Progenitor cell of endocrine pancreas (in vitro differentiated cells): ENCODE measurements at regions not wholly inside any gene's neighbourhood (a gene's known extent, or its start where the extent isn't known, plus 50 kb on each side); places are given as distances from the start of the nearest gene placed in this dataset.
"Not testable (repeated sequence)": the region's sequence is repeated elsewhere in the genome, so short reads cannot be mapped to it uniquely, and the experiment has no call there.

ENCODE experiments used
- DNase-seq: peaks from one replicate; pipeline ENCODE4 v3.0.0; 2021; ENCODE audit warnings: low spot score; ENCODE audit not compliant: unreplicated experiment
- H3K27ac Mint-ChIP-seq: 2 replicates; pipeline ENCODE4 v1.8.0; 2021; ENCODE audit warnings: mild to moderate bottlenecking, moderate library complexity, mixed read lengths
- H3K27me3 Mint-ChIP-seq: 2 replicates; pipeline ENCODE4 v1.8.0; 2021; ENCODE audit warnings: mixed read lengths
- H3K36me3 Mint-ChIP-seq: 2 replicates; pipeline ENCODE4 v1.8.0; 2022; ENCODE audit warnings: mixed read lengths; ENCODE audit not compliant: insufficient read depth
- H3K4me1 Mint-ChIP-seq: 2 replicates; pipeline ENCODE4 v1.8.0; 2021; ENCODE audit warnings: low read depth, mixed read lengths
- H3K4me3 Mint-ChIP-seq: 2 replicates; pipeline ENCODE4 v1.8.0; 2021; ENCODE audit warnings: low read depth, mild to moderate bottlenecking, moderate library complexity, mixed read lengths
- H3K9me3 Mint-ChIP-seq: 2 replicates; pipeline ENCODE4 v1.8.0; 2021; ENCODE audit warnings: low read depth, mixed read lengths
- TF ChIP-seq, protein P1 (sequence below): fragments of 200-600 bp; sonication (generic); IDR thresholded peaks from one replicate; pipeline ENCODE4 v1.5.0; 2021; ENCODE audit warnings: antibody characterized with exemption, mild to moderate bottlenecking; ENCODE audit not compliant: unreplicated experiment

DNA sequence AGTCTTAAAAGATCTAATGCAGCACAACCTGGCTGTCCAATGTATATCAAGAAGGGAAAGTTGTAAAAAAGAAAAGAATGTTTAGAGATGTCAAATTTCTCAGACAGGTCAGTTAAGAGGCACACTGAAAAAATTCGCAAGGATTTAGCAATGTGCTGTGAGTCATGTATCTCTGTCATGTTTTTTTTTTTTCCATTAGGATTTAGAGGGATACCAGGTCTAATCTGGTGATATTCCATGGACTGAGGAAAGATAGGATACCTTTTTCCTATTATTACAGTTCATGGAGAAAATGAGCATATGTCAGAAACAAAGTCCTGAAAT is 815.4 kb upstream of the PCDH10 start:
- Mint-ChIP-seq H3K4me1 (no peaks in the 10 kb centered on the region), H3K4me3 (no peak overlapping the region), H3K27ac (no peak overlapping the region), H3K9me3 (no peaks in the 10 kb centered on the region), H3K27me3 (no peaks in the 10 kb centered on the region), H3K36me3 (no peaks in the 10 kb centered on the region)
- no peak for DNase-seq
- TF ChIP-seq, protein P1, sequence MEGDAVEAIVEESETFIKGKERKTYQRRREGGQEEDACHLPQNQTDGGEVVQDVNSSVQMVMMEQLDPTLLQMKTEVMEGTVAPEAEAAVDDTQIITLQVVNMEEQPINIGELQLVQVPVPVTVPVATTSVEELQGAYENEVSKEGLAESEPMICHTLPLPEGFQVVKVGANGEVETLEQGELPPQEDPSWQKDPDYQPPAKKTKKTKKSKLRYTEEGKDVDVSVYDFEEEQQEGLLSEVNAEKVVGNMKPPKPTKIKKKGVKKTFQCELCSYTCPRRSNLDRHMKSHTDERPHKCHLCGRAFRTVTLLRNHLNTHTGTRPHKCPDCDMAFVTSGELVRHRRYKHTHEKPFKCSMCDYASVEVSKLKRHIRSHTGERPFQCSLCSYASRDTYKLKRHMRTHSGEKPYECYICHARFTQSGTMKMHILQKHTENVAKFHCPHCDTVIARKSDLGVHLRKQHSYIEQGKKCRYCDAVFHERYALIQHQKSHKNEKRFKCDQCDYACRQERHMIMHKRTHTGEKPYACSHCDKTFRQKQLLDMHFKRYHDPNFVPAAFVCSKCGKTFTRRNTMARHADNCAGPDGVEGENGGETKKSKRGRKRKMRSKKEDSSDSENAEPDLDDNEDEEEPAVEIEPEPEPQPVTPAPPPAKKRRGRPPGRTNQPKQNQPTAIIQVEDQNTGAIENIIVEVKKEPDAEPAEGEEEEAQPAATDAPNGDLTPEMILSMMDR, result no peak

DNA sequence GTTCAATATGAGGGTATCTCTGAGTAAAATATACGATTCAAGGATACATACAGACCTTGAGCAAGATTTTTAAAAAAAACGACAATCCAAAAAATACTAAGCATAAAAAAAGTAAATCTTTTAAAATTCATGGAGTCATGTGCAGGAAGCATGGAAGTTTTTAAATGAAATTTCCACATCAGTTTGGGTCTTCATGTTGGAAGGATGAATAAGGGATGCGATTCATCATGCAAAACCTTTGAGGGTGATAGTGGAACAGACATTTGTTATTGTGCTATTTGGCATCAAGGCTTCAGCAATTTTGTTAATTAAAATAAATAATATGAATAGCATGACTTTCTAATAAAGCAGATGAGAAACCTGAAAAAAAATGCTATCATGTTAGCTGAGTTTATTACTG is 815.0 kb upstream of the PCDH10 start:
- no peaks in the 10 kb centered on the region for H3K36me3 Mint-ChIP-seq
- H3K9me3 Mint-ChIP-seq, result no peaks in the 10 kb centered on the region
- no peaks in the 10 kb centered on the region for H3K27me3 Mint-ChIP-seq
- TF ChIP-seq, protein P1, result no peak
- H3K4me1 Mint-ChIP-seq, result no peaks in the 10 kb centered on the region
- H3K27ac Mint-ChIP-seq, result no peak overlapping the region
- no peak overlapping the region for H3K4me3 Mint-ChIP-seq
- no peak for DNase-seq

DNA sequence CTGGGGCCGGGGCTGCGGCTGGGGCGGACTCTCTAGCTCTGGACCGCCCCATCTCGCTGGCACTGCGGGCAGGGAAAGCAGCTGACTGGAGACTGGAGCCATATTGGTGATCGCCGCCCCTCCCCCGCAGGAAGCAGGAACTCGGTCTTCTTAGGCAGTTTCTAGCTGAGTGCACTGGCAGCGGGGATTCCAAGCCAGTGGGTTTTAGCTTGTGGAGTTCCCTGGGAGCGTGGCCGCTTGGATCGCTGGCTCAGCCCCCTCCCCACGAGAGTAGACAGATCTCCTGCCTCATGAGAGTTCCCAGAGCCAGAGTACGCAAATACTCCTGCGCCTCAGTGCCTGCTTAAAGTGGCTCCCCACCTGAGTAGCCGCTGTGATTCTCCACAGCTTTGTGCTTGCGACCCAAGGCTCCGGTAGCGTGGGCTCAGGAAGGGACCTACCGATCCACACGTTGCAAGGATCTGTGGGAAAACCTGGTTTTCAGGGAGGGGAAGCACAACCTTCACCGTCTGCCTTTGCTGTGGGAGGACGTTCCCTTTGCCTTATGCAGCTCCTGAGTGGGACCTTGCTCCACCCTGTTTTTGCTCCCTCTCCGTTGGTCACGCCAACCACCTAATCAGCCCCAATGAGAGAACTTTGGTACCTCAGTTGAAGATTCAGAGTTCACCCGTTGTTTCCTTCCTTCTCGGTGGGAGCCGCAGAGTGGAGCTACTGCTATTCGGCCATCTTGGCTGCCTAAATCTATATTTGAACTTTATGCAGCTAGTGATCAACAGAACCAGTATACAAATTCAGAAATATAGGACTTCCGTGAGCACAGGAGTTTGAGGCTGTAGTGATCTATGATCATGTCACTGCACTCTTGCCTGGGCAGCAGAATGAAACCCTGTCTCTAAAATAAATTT is 803.9 kb upstream of the PCDH10 start:
- Mint-ChIP-seq H3K27ac (no peak overlapping the region), H3K4me1 (no peaks in the 10 kb centered on the region), H3K9me3 (peaks cover 4% of the 10 kb centered on the region), H3K4me3 (no peak overlapping the region), H3K36me3 (no peaks in the 10 kb centered on the region), H3K27me3 (no peaks in the 10 kb centered on the region)
- TF ChIP-seq, protein P1, result no peak
- DNase-seq, result no peak

DNA sequence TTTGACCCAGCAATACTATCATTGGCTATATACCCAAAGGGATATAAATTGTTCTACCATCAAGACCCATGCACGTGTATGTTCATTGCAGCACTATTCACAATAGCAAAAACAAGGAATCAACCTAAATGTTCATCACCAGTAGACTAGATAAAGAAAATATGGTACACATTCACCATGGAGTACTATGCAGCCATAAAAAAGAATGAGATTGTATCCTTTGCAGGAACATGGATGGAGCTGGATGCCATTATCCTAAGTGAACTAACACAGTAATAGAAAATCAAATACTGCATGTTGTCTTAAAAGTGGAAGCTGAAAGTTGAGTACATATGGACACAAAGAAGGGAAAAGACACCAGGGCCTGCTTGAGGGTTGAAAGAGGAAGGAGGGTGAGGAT is 803.1 kb upstream of the PCDH10 start:
- H3K36me3 Mint-ChIP-seq, result no peaks in the 10 kb centered on the region
- no peak overlapping the region for H3K27ac Mint-ChIP-seq
- no peaks in the 10 kb centered on the region for H3K27me3 Mint-ChIP-seq
- TF ChIP-seq, protein P1, result no peak
- DNase-seq, result no peak
- no peak overlapping the region for H3K4me3 Mint-ChIP-seq
- peaks cover 4% of the 10 kb centered on the region for H3K9me3 Mint-ChIP-seq
- H3K4me1 Mint-ChIP-seq, result no peaks in the 10 kb centered on the region

DNA sequence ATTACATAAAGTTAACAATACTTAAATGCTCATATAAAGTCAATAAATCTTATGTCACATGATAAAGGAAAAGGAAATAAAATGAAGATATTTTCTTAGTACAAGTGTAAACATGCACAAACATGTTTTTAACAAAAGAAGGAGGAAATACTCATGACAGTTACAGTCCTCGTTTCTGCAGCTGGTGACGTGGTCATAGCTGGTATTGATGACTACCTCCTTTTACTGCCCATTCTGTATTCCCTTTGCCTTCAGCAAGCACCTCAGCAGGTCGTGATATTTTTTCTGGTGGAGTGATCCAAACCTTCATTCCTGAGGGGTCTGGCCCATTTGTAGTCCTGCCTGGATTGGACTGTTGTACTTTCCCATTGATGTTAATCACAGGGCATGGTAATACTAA is 797.5 kb upstream of the PCDH10 start:
- H3K4me3 Mint-ChIP-seq, H3K4me1 Mint-ChIP-seq, H3K27me3 Mint-ChIP-seq, H3K36me3 Mint-ChIP-seq, H3K27ac Mint-ChIP-seq, DNase-seq: not testable (repeated sequence)
- H3K9me3 Mint-ChIP-seq, result peaks cover 11% of the 10 kb centered on the region

DNA sequence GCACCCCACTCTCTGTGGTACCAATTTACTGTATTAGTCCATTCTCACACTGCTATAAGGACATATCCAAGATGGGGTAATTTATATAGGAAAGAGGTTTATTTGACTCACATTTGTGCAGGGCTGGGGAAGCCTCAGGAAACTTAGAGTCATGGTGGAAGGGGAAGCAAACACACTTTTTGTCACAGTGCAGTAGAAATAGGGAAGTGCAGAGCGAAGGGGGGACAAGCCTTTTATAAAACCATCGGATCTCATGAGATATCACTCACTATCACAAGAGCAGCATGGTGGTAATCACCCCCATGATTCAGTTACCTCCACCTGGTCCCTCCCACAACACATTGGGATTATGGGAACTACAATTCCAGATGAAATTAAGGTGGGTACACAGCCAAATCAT is 766.9 kb upstream of the PCDH10 start:
- Mint-ChIP-seq H3K36me3 (no peaks in the 10 kb centered on the region), H3K4me1 (no peaks in the 10 kb centered on the region)

More for the DNA sequence above, 766.9 kb upstream of the PCDH10 start:
- Mint-ChIP-seq H3K9me3 (no peaks in the 10 kb centered on the region), H3K27me3 (no peaks in the 10 kb centered on the region), H3K27ac (no peak overlapping the region), H3K4me3 (no peak overlapping the region)
- TF ChIP-seq, protein P1, result no peak
- DNase-seq, result no peak
